GM23248 (cell line): ENCODE measurements at regions not wholly inside any gene's neighbourhood (a gene's known extent, or its start where the extent isn't known, plus 50 kb on each side); places are given as distances from the start of the nearest gene placed in this dataset.

ENCODE experiments used
- DNase-seq: peaks from one replicate; pipeline ENCODE4 v3.0.0-alpha.2; 2015
- H2AFZ ChIP-seq: fragments of 200-600 bp; sonication (generic); 2 replicates; pipeline ENCODE4 v1.6.1; 2016; ENCODE audit warnings: antibody characterized with exemption
- H3F3A ChIP-seq: fragments of 200-600 bp; sonication (generic); 2 replicates; pipeline ENCODE4 v1.6.1; 2016; ENCODE audit warnings: mild to moderate bottlenecking, antibody characterized with exemption, mixed run types; ENCODE audit not compliant: insufficient read depth
- H3K27ac ChIP-seq: fragments of 200-600 bp; sonication (generic); 2 replicates; pipeline ENCODE4 v1.5.1; 2016; ENCODE audit warnings: mild to moderate bottlenecking
- H3K27me3 ChIP-seq: fragments of 200-600 bp; sonication (generic); replicated peaks from 2 replicates; pipeline ENCODE4 v1.6.1; 2016; ENCODE audit warnings: mild to moderate bottlenecking; ENCODE audit not compliant: insufficient read depth
- H3K36me3 ChIP-seq: fragments of 200-600 bp; sonication (generic); 2 replicates; pipeline ENCODE4 v1.6.1; 2016; ENCODE audit warnings: low read depth, mild to moderate bottlenecking
- H3K4me1 ChIP-seq: fragments of 200-600 bp; sonication (generic); 2 replicates; pipeline ENCODE4 v1.6.1; 2016; ENCODE audit warnings: mild to moderate bottlenecking; ENCODE audit not compliant: insufficient read depth
- H3K4me2 ChIP-seq: fragments of 200-600 bp; sonication (generic); one replicate; pipeline ENCODE4 v1.6.1; 2016; ENCODE audit warnings: mild to moderate bottlenecking; ENCODE audit not compliant: unreplicated experiment
- H3K4me3 ChIP-seq: fragments of 200-600 bp; sonication (generic); 2 replicates; pipeline ENCODE4 v1.5.1; 2016; ENCODE audit warnings: mild to moderate bottlenecking
- H3K79me2 ChIP-seq: fragments of 200-600 bp; sonication (generic); 2 replicates; pipeline ENCODE4 v1.6.1; 2016; ENCODE audit warnings: mild to moderate bottlenecking; ENCODE audit not compliant: insufficient read depth
- H3K9ac ChIP-seq: fragments of 200-600 bp; sonication (generic); 2 replicates; pipeline ENCODE4 v1.6.1; 2016; ENCODE audit warnings: mild to moderate bottlenecking
- H3K9me2 ChIP-seq: fragments of 200-600 bp; sonication (generic); 2 replicates; pipeline ENCODE4 v1.6.1; 2016; ENCODE audit warnings: mixed run types, mild to moderate bottlenecking, moderate library complexity; ENCODE audit not compliant: insufficient read depth
- H3K9me3 ChIP-seq: fragments of 200-600 bp; sonication (generic); one replicate; pipeline ENCODE4 v1.6.1; 2017; ENCODE audit warnings: low read depth
- H4K20me1 ChIP-seq: fragments of 200-600 bp; sonication (generic); 2 replicates; pipeline ENCODE4 v1.6.0; 2016; ENCODE audit not compliant: insufficient read depth
- EZH2 ChIP-seq: fragments of 200-600 bp; sonication (generic); IDR thresholded peaks from 2 replicates; pipeline ENCODE4 v1.6.1; 2018; ENCODE audit warnings: antibody characterized with exemption, mild to moderate bottlenecking; ENCODE audit not compliant: insufficient read depth, poor library complexity, severe bottlenecking
- EZH2phosphoT487 ChIP-seq: fragments of 200-600 bp; sonication (generic); IDR thresholded peaks from 2 replicates; pipeline ENCODE4 v1.6.1; 2018; ENCODE audit warnings: antibody characterized with exemption, moderate library complexity, mild to moderate bottlenecking, low read depth; ENCODE audit not compliant: insufficient read depth
- WGBS, 2 experiments: methylation state at CpG; one replicate each; pipeline ENCODE4 v1.1.6; 2015 to 2017; ENCODE audit warnings: low lambda C conversion rate in 2 of 2, low coverage in 1 of 2; ENCODE audit errors: missing lambda C conversion rate in 2 of 2; 5-methylcytosine and 5-hydroxymethylcytosine counted together
- in situ Hi-C: fragments of 300-500 bp; cut with MboI; formaldehyde crosslinking; loops from 2 replicates; pipeline ENCODE4 v1.15.0; 2020

DNA sequence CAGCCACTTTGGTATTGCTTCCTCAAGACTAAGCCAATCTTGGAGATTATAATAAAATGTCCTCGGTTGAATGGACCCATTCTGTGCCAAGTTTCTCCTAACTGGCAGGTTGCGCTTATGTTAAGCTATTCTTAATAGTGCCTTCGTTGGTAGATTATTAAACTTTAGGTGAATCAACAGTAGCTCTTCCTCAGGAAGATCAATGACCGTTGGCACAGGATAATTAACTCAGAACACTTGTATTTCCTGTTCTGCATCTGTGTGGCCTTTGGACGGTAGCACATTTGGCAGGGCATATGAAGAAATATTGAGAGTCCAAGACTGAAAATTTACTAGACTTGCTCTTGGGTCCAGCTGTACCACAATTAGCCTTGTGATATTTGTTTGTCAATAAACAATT is 402.9 kb downstream of the MLLT3 start:
- no peak overlapping the region for H2AFZ ChIP-seq
- H3K9ac ChIP-seq: no peak overlapping the region
- H4K20me1 ChIP-seq: no peaks in the 10 kb centered on the region
- 72 to 75% methylated on average over 5 of the region's 5 CpGs for WGBS, 2 experiments
- H3K9me3 ChIP-seq: no peaks in the 10 kb centered on the region
- H3K36me3 ChIP-seq: no peaks in the 10 kb centered on the region
- no peaks in the 10 kb centered on the region for H3K79me2 ChIP-seq
- in situ Hi-C loops: no loop called here
- no peak overlapping the region for H3K4me2 ChIP-seq
- no peaks in the 10 kb centered on the region for H3K4me1 ChIP-seq
- no peak for DNase-seq
- H3K9me2 ChIP-seq: no peaks in the 10 kb centered on the region
- H3F3A ChIP-seq: no peaks in the 10 kb centered on the region
- H3K27ac ChIP-seq: no peak overlapping the region
- TF ChIP-seq EZH2phosphoT487 (no peak), EZH2 (no peak)
- no peak overlapping the region for H3K4me3 ChIP-seq
- H3K27me3 ChIP-seq: peaks cover 8% of the 10 kb centered on the region

DNA sequence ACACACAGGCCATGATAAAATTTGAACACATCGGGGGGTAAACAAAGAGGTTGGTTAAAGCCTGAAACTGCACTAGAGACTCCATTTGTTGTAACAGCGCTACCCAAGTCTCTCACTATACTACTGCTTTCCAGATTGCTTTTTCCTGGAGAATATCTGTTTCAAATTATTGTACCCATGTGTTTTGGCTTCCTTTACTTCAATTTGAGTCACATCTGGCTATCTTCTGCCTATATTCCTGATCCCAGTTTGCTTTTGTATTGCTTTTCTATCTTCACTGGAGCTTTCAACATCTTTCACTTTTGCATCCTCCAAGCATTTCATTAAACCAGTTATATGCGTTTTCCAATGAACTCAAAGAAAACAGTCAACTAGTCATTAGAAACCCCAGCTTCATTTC is 404.7 kb downstream of the MLLT3 start:
- H3K79me2 ChIP-seq: no peaks in the 10 kb centered on the region
- H3K27ac ChIP-seq: no peak overlapping the region
- H3K4me3 ChIP-seq: no peak overlapping the region
- H3K4me1 ChIP-seq: no peaks in the 10 kb centered on the region
- no peaks in the 10 kb centered on the region for H3F3A ChIP-seq
- no peak for DNase-seq
- no peaks in the 10 kb centered on the region for H3K36me3 ChIP-seq
- no peak overlapping the region for H3K4me2 ChIP-seq
- H3K27me3 ChIP-seq: peaks cover 8% of the 10 kb centered on the region
- in situ Hi-C loops: no loop called here
- no peaks in the 10 kb centered on the region for H4K20me1 ChIP-seq
- no peak overlapping the region for H2AFZ ChIP-seq
- H3K9me2 ChIP-seq: no peaks in the 10 kb centered on the region
- WGBS, 2 experiments: 13 to 19% methylated on average over 3 of the region's 3 CpGs
- no peak for TF ChIP-seq EZH2phosphoT487
- TF ChIP-seq EZH2: no peak
- H3K9ac ChIP-seq: no peak overlapping the region
- H3K9me3 ChIP-seq: no peaks in the 10 kb centered on the region

DNA sequence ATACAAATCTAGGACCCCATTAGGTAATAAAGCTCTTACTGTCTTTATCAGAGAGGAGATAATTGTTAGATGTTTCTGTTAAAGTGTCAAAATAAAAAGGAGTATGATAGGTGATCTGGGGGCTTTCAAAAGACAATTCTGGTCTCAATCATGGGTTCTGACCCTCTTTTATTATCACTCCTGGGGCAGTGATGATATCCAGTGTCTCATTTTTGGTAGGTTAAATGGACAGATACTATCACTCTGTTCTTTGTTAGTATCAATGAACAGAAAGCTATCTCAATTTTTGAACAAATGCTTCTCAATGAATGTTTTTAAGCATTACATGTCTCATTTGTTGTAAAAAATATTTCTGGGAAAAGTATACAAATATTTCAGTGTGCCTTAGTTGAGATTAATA is 405.9 kb downstream of the MLLT3 start:
- Histone ChIP-seq H3K27ac (no peak overlapping the region), H3K36me3 (no peaks in the 10 kb centered on the region), H4K20me1 (no peaks in the 10 kb centered on the region), H3K79me2 (no peaks in the 10 kb centered on the region), H3K9me2 (no peaks in the 10 kb centered on the region), H3K4me1 (no peaks in the 10 kb centered on the region), H3K27me3 (peaks cover 8% of the 10 kb centered on the region), H3F3A (no peaks in the 10 kb centered on the region), H3K4me2 (no peak overlapping the region), H3K4me3 (no peak overlapping the region), H2AFZ (no peak overlapping the region), H3K9ac (no peak overlapping the region), H3K9me3 (no peaks in the 10 kb centered on the region)
- in situ Hi-C loops: no loop called here
- TF ChIP-seq EZH2phosphoT487 (no peak), EZH2 (no peak)
- no peak for DNase-seq

DNA sequence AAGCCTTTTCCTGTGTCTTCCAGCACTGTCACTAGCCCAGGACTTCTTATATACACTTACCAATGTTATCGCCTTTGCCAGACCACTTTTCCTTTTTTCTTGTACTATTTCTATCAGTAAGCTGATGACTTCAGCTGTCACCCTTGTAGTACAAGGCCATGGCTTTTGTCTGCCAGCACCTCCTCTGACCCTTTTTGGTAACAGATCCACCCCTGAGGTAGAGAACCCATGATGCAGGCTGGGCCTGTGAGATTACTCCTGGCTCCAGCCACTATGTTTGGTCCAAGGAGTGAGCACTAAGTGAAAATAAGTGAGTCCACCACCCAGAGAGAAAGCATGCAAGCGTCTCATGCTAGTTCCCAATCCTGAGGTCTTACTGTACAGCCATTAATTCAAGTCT is 406.7 kb downstream of the MLLT3 start:
- no peaks in the 10 kb centered on the region for H3F3A ChIP-seq
- 69 to 75% methylated on average over 2 of the region's 2 CpGs for WGBS, 2 experiments
- no peaks in the 10 kb centered on the region for H3K9me3 ChIP-seq
- H3K4me2 ChIP-seq: no peak overlapping the region
- in situ Hi-C loops: no loop called here
- H3K27me3 ChIP-seq: peaks cover 15% of the 10 kb centered on the region
- H3K27ac ChIP-seq: no peak overlapping the region
- no peak overlapping the region for H3K9ac ChIP-seq
- TF ChIP-seq EZH2 (no peak), EZH2phosphoT487 (no peak)
- no peak overlapping the region for H2AFZ ChIP-seq
- H4K20me1 ChIP-seq: no peaks in the 10 kb centered on the region
- no peaks in the 10 kb centered on the region for H3K4me1 ChIP-seq
- H3K79me2 ChIP-seq: no peaks in the 10 kb centered on the region
- no peaks in the 10 kb centered on the region for H3K9me2 ChIP-seq
- DNase-seq: no peak
- H3K36me3 ChIP-seq: no peaks in the 10 kb centered on the region
- H3K4me3 ChIP-seq: no peak overlapping the region

DNA sequence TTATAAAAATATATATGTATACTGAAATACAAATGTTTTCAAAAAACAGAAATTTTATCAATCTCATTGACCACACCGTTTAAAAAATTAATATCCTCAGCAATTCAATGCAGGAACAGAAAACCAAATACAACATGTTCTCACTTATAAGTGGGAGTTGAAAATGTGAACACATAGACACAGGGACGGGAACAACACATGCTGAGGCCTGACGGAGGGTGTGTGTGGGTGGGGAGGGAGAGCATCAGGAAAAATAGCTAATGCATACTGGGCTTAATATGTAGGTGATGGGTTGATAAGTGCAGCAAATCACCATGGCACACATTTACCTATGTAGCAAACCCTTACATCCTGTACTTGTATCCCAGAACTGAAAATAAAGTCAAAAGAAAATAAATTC is 409.5 kb downstream of the MLLT3 start:
- H2AFZ ChIP-seq: no peak overlapping the region
- no peaks in the 10 kb centered on the region for H3K9me2 ChIP-seq
- H3K4me1 ChIP-seq: no peaks in the 10 kb centered on the region
- no peaks in the 10 kb centered on the region for H3F3A ChIP-seq
- WGBS, 2 experiments: 47 to 52% methylated on average over 3 of the region's 3 CpGs
- H3K36me3 ChIP-seq: no peaks in the 10 kb centered on the region
- in situ Hi-C loops: no loop called here
- no peak overlapping the region for H3K4me2 ChIP-seq
- no peak for DNase-seq
- H3K9ac ChIP-seq: no peak overlapping the region
- no peaks in the 10 kb centered on the region for H3K79me2 ChIP-seq
- no peak for TF ChIP-seq EZH2phosphoT487
- TF ChIP-seq EZH2: no peak
- no peaks in the 10 kb centered on the region for H3K9me3 ChIP-seq
- H3K4me3 ChIP-seq: no peak overlapping the region
- H3K27ac ChIP-seq: no peak overlapping the region
- no peaks in the 10 kb centered on the region for H4K20me1 ChIP-seq
- H3K27me3 ChIP-seq: peaks cover 20% of the 10 kb centered on the region
